ENCODE measurements at regions not wholly inside any gene's neighbourhood (a gene's known extent, or its start where the extent isn't known, plus 50 kb on each side); places are given as distances from the start of the nearest gene placed in this dataset.

DNA sequence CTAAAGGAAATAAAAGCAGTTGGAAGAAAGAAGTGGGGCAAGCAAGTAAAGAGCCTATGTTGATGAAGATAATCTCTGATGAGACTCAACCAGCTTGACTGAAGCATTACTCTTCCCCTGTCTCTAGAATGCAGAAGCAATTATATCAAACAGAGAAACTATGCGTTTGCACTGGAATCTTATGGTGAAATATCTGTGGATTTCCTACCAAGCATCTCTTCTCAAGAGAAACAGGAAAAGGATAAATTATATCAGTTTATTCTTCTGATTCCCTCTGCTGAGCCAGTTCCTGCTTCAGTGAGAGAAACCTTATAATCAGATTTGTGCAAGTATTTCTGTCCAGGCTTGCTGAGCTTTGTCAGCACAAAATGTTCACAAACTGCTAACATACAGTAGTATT lies 316.7 kb upstream of the SLC7A11 start:
- TF ChIP-seq POLR2A (IDR thresholded peaks at IDR 0.05; ENCODE audit: low read depth) (no peak), EP300 (IDR thresholded peaks at IDR 0.05) (no peak)
- TF ChIP-seq, protein P1, sequence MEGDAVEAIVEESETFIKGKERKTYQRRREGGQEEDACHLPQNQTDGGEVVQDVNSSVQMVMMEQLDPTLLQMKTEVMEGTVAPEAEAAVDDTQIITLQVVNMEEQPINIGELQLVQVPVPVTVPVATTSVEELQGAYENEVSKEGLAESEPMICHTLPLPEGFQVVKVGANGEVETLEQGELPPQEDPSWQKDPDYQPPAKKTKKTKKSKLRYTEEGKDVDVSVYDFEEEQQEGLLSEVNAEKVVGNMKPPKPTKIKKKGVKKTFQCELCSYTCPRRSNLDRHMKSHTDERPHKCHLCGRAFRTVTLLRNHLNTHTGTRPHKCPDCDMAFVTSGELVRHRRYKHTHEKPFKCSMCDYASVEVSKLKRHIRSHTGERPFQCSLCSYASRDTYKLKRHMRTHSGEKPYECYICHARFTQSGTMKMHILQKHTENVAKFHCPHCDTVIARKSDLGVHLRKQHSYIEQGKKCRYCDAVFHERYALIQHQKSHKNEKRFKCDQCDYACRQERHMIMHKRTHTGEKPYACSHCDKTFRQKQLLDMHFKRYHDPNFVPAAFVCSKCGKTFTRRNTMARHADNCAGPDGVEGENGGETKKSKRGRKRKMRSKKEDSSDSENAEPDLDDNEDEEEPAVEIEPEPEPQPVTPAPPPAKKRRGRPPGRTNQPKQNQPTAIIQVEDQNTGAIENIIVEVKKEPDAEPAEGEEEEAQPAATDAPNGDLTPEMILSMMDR (IDR thresholded peaks at IDR 0.05) = no peak

Data from esophagus muscularis mucosa (tissue), 4 donors.